HG02870 (cell line): ENCODE measurements at regions not wholly inside any gene's neighbourhood (a gene's known extent, or its start where the extent isn't known, plus 50 kb on each side); places are given as distances from the start of the nearest gene placed in this dataset.

ENCODE experiments used
- ATAC-seq: cut with Tn5 transposase; IDR thresholded peaks from one replicate; pipeline ENCODE4 v1.9.1; 2021; ENCODE audit warnings: mild to moderate bottlenecking, moderate library complexity; ENCODE audit not compliant: unreplicated experiment

DNA sequence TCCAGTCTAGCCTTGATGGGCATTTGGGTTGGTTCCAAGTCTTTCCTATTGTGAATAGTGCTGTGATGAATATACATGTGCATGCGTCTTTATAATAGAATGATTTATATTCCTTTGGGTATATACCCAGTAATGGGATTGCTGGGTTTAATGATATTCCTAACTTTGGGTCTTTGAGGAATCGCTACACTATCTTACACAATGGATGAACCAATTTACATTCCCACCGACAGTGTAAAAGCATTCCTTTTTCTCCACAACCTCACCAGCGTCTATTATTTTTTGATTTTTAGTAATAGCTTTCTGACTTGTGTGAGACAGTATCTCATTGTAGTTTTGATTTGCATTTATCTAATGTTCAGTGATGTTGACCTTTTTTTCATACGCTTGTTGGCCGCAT lies 1040.1 kb downstream of the MAT2B start:
- no peak for ATAC-seq

DNA sequence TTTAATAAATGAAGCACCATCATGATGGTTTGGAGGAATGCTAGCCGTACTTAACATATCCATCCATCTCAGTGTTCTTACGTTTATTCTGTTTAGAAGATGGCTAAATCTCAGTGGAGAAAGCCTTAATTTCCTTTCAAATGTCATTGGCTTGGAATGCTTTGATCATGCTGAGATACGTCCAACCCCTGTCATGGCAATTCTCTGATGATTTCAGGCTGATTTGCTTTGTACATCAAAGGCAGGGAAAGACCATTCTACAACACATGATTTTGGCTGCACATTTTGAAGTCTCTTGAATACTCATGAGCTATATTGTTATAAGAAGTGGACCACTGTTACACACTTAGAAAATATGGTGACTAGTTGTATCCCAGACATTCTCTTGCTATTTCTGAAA lies 1048.4 kb downstream of the MAT2B start:
- ATAC-seq: no peak

DNA sequence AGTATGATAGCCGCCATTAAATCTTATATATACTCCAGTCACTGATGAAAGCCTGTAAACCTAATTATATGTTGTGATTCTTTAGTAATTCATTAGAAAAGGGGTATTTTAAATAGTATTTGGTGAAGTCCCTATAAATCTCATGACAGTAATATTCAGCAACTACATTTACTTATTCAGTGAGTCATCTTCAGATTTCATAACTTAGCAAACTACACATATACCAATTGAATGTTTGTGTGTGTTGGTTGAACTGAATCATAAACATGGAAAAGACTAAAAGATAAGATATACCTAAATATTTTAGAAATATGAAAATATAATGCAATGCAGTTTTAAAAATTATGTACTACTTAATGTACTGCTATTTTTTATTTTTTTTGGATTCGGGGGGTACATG lies 1050.4 kb downstream of the MAT2B start:
- no peak for ATAC-seq

DNA sequence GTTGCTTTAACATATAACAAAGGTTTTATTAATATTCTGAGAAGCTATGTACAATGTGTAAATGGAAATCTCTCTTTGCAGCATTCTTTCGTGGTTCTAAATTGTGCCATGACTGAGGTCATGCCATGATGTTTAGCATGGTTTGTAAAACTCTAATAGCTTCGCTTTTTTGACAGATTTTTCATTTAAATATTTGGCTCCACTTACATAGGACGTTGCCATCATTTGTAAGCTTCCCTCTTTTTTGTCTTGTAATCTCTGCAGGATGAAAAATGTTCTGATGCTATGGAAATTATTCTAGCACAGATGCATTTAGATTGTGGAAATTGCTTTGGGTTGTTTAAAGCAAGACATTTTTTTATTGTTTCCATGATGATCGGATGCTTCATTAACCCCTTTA lies 1054.8 kb downstream of the MAT2B start:
- ATAC-seq: no peak

GRCh38 chr5:164561933-164562872 lies 1056.8 kb downstream of the MAT2B start:
- no peak for ATAC-seq

GRCh38 chr5:164563370-164563769 lies 1058.0 kb downstream of the MAT2B start:
- no peak for ATAC-seq

DNA sequence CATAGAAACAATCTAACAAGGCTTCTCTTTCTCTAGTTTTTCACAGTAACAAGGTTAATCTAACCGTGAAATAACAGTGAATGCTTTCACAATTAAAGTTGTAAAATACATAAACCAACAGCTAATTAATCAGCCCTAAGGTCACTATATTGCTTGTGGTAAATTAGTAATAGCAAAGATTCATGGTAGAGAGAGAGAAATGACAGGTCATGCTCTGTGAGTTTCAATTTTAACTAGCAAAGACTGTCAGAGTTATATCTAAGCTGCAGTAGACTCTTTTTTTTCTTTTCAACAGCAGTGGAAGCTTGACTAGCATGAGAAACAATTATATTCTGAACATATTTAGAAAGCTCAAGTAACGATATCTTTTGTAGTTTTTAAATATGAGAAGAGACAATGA lies 1068.0 kb downstream of the MAT2B start:
- ATAC-seq: no peak

GRCh38 chr5:164577201-164577600 lies 1071.8 kb downstream of the MAT2B start:
- no peak for ATAC-seq

- no peak for ATAC-seq
These were observed 1072.3 kb downstream of the MAT2B start for GRCh38 chr5:164577742-164578141.

- ATAC-seq: no peak
These were observed 1073.0 kb downstream of the MAT2B start for GRCh38 chr5:164578401-164578800.

DNA sequence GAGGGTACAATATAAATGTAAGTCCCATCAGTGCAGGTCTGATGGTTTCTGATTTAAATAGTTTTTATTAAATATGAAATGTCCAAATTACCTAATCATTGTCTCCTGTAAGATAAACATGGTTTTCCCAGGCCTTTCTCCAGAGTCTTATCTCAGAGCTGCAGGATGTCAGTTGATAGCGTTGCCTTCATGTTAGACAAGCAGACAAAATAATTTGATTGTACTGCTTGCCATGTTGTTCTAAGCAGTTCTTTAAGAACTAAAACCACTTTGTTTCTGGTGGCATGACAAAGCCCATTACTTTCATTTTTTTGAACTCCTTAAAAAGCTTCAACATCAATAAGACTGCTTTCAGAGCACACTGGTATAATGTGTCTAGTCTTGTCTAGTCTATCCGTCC lies 1073.5 kb downstream of the MAT2B start:
- no peak for ATAC-seq

- no peak for ATAC-seq
These were observed 1074.7 kb downstream of the MAT2B start for GRCh38 chr5:164580155-164580554.

GRCh38 chr5:164581889-164582288 lies 1076.5 kb downstream of the MAT2B start:
- ATAC-seq: no peak

DNA sequence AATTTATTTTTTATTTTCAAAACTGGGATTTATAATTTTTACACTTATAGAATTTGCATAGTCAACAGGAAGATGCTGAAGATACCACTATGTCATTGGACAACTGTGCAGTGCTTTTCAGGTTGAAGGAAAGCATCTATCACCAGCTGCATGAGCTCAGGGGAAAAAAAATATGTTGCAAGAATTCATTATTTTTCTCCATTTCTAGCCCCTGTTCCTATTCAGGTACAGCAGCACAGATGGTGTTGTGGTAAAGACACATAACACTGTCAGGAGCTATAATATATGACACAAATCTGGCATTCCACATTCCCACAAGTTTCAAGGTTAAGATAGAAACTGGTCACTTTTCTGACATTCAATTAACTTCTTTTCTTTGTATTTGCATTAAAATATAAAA lies 1088.6 kb downstream of the MAT2B start:
- ATAC-seq: no peak

GRCh38 chr5:164597293-164597900 lies 1092.0 kb downstream of the MAT2B start:
- ATAC-seq: peak; percentile 62

DNA sequence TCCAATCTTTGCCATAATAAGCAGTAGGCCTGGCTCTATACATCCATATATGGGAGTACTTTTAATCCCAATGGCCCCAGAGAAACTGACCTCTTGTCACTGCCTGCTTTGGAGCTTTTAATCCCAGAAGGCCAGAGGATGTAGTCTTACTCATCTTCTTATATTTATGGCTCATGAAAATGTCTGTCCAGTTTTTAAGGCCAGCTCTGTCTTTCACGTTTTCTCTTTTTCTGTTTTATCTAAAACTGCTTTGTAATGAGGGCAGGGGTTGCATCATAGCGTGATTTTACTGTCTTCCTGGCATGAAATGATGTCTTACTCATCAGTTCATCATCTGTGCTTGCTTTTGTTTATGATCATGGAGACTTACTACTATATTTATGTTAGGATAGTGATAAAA lies 1094.9 kb downstream of the MAT2B start:
- no peak for ATAC-seq

DNA sequence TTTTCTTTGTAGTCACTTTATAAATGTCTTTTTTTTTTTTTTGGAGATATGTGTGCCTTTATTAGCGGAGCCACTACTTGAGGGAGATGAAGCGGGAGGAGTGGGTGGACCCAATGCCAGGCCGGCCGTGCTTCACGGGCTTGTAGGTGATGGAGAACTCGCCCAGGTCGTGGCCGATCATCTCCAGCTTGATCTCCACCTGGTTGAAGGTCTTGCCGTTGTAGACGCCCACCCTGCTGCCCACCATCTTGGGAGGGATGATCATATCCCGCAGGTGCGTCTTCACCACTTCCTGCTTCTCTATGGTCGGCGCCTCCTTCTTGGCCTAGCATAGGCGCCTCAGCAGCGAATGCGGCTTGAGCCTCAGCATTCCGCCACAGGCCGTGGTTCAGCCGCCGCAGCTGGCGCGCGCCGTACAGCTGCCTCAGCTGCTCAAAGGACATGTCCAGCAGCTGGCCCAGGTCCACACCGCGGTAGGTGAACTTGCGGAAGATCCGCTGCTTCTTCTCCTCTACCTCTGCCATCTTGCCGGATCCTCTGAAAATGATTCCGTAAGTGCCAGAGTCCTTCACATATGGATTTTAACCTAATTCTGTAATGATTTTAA lies 1095.6 kb downstream of the MAT2B start:
- ATAC-seq: no peak

DNA sequence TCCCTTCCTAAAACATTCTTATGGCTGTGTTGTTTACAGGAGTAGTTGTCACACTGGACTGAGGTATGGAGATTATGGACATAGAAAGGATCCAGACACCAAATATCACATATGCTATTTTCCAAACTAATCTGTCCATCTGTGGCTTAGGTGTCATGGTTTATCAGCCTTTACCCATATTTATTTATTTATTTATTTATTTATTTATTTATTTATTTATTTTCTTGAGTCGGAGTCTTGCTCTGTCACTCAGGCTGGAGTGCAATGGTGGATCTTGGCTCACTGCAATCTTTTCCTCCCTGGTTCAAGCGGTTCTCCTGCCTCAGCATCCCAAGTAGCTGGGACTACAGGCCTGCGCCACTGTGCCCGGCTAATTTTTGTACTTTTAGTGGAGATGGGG lies 1103.1 kb downstream of the MAT2B start:
- ATAC-seq: no peak

DNA sequence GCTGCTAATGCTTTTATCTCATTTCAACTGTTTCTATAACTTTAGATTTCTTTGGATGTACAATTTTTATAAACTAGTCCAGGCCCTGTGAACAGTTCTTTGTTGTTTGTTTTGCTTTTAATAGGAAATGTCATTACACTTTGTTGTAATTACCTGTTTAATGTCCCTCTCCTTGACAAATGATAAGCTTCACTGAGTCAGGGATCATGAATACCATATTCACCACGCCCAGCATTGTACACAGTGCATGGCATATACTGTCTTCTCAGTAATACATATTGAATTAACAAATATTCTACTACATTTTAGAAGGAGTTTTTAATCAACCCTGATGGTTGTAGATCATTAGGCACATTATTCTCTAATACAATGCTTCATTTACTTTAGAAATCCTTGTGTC lies 1105.0 kb downstream of the MAT2B start:
- ATAC-seq: no peak

DNA sequence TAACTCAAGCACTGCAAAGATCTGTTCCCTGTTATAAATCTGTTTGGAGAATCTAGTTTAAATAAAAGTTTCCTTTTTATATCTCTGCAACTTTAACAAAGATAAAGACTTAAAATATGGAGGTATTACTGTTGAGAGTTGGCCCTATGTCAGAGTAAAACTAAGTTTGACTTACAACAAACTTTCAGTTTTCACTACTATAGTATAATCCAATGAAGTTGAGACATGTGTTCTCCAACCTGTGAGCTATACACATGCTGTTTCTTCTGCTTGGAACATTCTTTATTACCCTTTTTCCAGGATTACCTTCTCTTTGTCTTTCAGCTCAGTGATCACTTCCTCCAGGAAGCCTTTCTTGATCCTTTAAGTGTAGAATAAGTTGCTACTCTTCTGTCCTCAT lies 1109.3 kb downstream of the MAT2B start:
- no peak for ATAC-seq

DNA sequence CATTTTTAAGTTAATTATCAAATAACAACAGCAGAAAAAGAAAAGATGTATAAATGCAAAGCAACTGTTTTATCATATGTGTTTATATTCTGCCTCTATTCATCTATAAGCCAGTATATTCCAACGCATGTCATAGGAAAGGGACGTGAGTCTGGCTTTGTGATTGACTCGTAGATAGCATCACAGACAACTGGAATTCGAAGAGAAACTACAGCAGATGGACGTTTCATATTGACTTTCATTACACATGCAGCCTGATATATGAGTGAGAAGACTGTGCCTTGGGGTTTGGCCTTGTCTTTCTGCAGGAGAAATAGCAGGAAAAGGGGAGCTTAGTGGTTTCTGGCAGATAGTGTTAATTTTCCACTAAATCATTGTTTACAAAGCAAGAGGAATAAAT lies 1111.9 kb downstream of the MAT2B start:
- ATAC-seq: no peak

DNA sequence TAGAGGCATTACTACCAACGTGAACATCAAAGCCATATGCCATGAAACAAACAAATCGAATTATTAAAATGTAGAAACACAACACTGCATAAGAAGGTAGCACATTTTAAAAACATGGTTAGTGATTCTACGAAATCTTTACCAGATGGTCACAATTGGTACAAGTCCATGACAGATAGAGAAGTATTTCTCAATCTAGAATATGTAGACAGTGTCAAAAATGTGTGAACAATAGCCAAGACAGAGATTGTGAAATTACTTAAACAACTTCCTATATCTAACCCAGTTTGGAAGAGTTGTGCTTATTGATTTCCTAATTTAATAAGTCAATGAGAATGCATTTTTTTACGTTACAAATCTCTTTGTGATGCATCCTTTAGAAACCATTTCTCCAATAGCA lies 1121.6 kb downstream of the MAT2B start:
- no peak for ATAC-seq
